PC-3 (cell line): ENCODE measurements at regions not wholly inside any gene's neighbourhood (a gene's known extent, or its start where the extent isn't known, plus 50 kb on each side); places are given as distances from the start of the nearest gene placed in this dataset.
A peak's percentile ranks its signal among the peaks of the same experiment; 100 is the strongest.

ENCODE experiments used
- ATAC-seq: fragments of 200-7000 bp; cut with Tn5 transposase; 2 replicates; pipeline ENCODE4 v1.9.1; 2020; ENCODE audit warnings: mild to moderate bottlenecking, moderate library complexity
- BruUV-seq: library from RNA; stranded (reverse); fragments of 400-500 nt; replicated peaks from 2 replicates; lab custom pipeline; 2021; lab: Mats Ljungman, UMichigan
- CTCF ChIA-PET: fragments of 300-600 bp; sonication (Branson Sonifier 250); formaldehyde crosslinking; loops from one replicate; lab custom pipeline; 2022; ENCODE audit warnings: antibody characterized with exemption; lab: Charles Lee
- POLR2A ChIA-PET: fragments of 300-600 bp; sonication (Branson Sonifier 250); formaldehyde crosslinking; loops from one replicate; lab custom pipeline; 2022; ENCODE audit warnings: antibody characterized with exemption; ENCODE audit not compliant: unreplicated experiment; lab: Charles Lee
- DNase-seq: peaks from one replicate; pipeline ENCODE4 v3.0.0-alpha.2; 2015
- H2AFZ ChIP-seq: fragments of 300-600 bp; sonication (generic); 2 replicates; pipeline ENCODE4 v1.6.0; 2016; ENCODE audit warnings: antibody characterized with exemption, low read length
- H3F3A ChIP-seq: fragments of 300-600 bp; sonication (generic); one replicate; pipeline ENCODE4 v1.6.0; 2017; ENCODE audit warnings: antibody characterized with exemption, low read length, control low read depth, mild to moderate bottlenecking; ENCODE audit not compliant: unreplicated experiment
- H3K27ac ChIP-seq: fragments of 300-600 bp; sonication (generic); 2 replicates; pipeline ENCODE4 v1.5.1; 2016; ENCODE audit warnings: mild to moderate bottlenecking, low read length
- H3K27me3 ChIP-seq: fragments of 300-600 bp; sonication (generic); 2 replicates; pipeline ENCODE4 v1.6.1; 2016; ENCODE audit warnings: low read length, mixed read lengths
- H3K36me3 ChIP-seq: fragments of 300-600 bp; sonication (generic); 2 replicates; pipeline ENCODE4 v1.6.1; 2016; ENCODE audit warnings: low read depth, mixed run types, low read length, mixed read lengths
- H3K4me1 ChIP-seq: fragments of 300-600 bp; sonication (generic); 2 replicates; pipeline ENCODE4 v1.5.1; 2016; ENCODE audit warnings: low read length; ENCODE audit not compliant: insufficient read depth
- H3K4me2 ChIP-seq: fragments of 300-600 bp; sonication (generic); 2 replicates; pipeline ENCODE4 v1.6.0; 2016; ENCODE audit warnings: low read length
- H3K4me3 ChIP-seq: fragments of 300-600 bp; sonication (generic); 2 replicates; pipeline ENCODE4 v1.5.1; 2016; ENCODE audit warnings: mild to moderate bottlenecking, low read length, mixed read lengths
- H3K79me2 ChIP-seq: fragments of 300-600 bp; sonication (generic); 2 replicates; pipeline ENCODE4 v1.6.1; 2017; ENCODE audit warnings: low read length, mixed read lengths
- H3K9ac ChIP-seq: fragments of 300-600 bp; sonication (generic); 2 replicates; pipeline ENCODE4 v1.6.0; 2016; ENCODE audit warnings: mild to moderate bottlenecking, low read length
- H3K9me2 ChIP-seq: fragments of 300-600 bp; sonication (generic); replicated peaks from 2 replicates; pipeline ENCODE4 v1.6.1; 2016; ENCODE audit warnings: mixed run types, low read length, mixed read lengths
- H3K9me3 ChIP-seq: fragments of 300-600 bp; sonication (generic); 2 replicates; pipeline ENCODE4 v1.6.1; 2016; ENCODE audit warnings: low read length, mixed read lengths
- H4K20me1 ChIP-seq: fragments of 300-600 bp; sonication (generic); 2 replicates; pipeline ENCODE4 v1.6.1; 2016; ENCODE audit warnings: low read length, mixed read lengths
- CTCF ChIP-seq: fragments of 300-600 bp; sonication (generic); conservative IDR thresholded peaks from 2 replicates; pipeline ENCODE4 v1.5.1; 2017; ENCODE audit warnings: antibody characterized with exemption, low read depth, mild to moderate bottlenecking, low read length
- EZH2 ChIP-seq: fragments of 300-600 bp; sonication (generic); IDR thresholded peaks from one replicate; pipeline ENCODE4 v1.6.1; 2017; ENCODE audit warnings: antibody characterized with exemption, mild to moderate bottlenecking, low read length; ENCODE audit not compliant: unreplicated experiment
- EZH2phosphoT487 ChIP-seq: fragments of 300-600 bp; sonication (generic); IDR thresholded peaks from 2 replicates; pipeline ENCODE4 v1.6.1; 2018; ENCODE audit warnings: mild to moderate bottlenecking, antibody characterized with exemption, low read length, borderline replicate concordance
- intact Hi-C: fragments of 100-400 bp; cut with micrococcal nuclease; formaldehyde crosslinking; loops from 2 replicates; pipeline ENCODE4 v1.9.0; 2023

- Histone ChIP-seq H3K36me3 (no peaks in the 10 kb centered on the region), H3K4me2 (no peak overlapping the region), H2AFZ (no peak overlapping the region), H3K4me1 (peaks cover 32% of the 10 kb centered on the region), H3K9me2 (no peaks in the 10 kb centered on the region), H3F3A (peaks cover 3% of the 10 kb centered on the region), H3K27ac (no peak overlapping the region), H3K4me3 (no peak overlapping the region), H4K20me1 (no peaks in the 10 kb centered on the region), H3K9ac (no peak overlapping the region), H3K79me2 (no peaks in the 10 kb centered on the region), H3K27me3 (no peaks in the 10 kb centered on the region), H3K9me3 (no peaks in the 10 kb centered on the region)
- DNase-seq (no peak), ATAC-seq (no peak)
- intact Hi-C loops = loop anchor here (5.0 kb wide), 1 partner anchor 37 kb away; no protein-coding TSS in a partner anchor
- CTCF ChIA-PET = no interaction called here
- no peak for TF ChIP-seq CTCF
- no peak for TF ChIP-seq EZH2
- no peak for TF ChIP-seq EZH2phosphoT487
- no TSS peak for BruUV-seq
- POLR2A ChIA-PET = no interaction called here
Measured at GRCh38 chr11:19598876-19599486, 113.7 kb upstream of the NAV2 start.

GRCh38 chr11:19598456-19598855 lies 114.2 kb upstream of the NAV2 start:
- TF ChIP-seq CTCF = no peak
- no peak for TF ChIP-seq EZH2phosphoT487
- TF ChIP-seq EZH2 = no peak
- no peak overlapping the region for H3K9ac ChIP-seq
- CTCF ChIA-PET = no interaction called here

GRCh38 chr11:19597876-19598275 lies 114.8 kb upstream of the NAV2 start:
- ATAC-seq = no peak
- H3K27me3 ChIP-seq = no peaks in the 10 kb centered on the region
- intact Hi-C loops = loop anchor here (5.0 kb wide), 1 partner anchor 36 kb away; no protein-coding TSS in a partner anchor
- H3K4me3 ChIP-seq = no peak overlapping the region
- H3K4me2 ChIP-seq = 0 out of 2 replicates have a peak overlapping the region, but pooled peaks have one; percentile 76
- no peak for DNase-seq
- H3K79me2 ChIP-seq = no peaks in the 10 kb centered on the region
- no peaks in the 10 kb centered on the region for H4K20me1 ChIP-seq
- peaks cover 35% of the 10 kb centered on the region for H3K4me1 ChIP-seq
- H3F3A ChIP-seq = peaks cover 3% of the 10 kb centered on the region
- POLR2A ChIA-PET = no interaction called here
- TF ChIP-seq EZH2 (no peak), EZH2phosphoT487 (no peak), CTCF (no peak)
- no peaks in the 10 kb centered on the region for H3K36me3 ChIP-seq
- CTCF ChIA-PET = no interaction called here
- no peak overlapping the region for H2AFZ ChIP-seq
- BruUV-seq = no TSS peak
- H3K9me3 ChIP-seq = no peaks in the 10 kb centered on the region
- H3K27ac ChIP-seq = no peak overlapping the region
- no peak overlapping the region for H3K9ac ChIP-seq
- H3K9me2 ChIP-seq = no peaks in the 10 kb centered on the region

More at GRCh38 chr11:19598456-19598855, 114.2 kb upstream of the NAV2 start:
- peaks cover 3% of the 10 kb centered on the region for H3F3A ChIP-seq
- no peak overlapping the region for H3K27ac ChIP-seq
- H3K27me3 ChIP-seq = no peaks in the 10 kb centered on the region
- no peak overlapping the region for H3K4me2 ChIP-seq
- H3K9me3 ChIP-seq = no peaks in the 10 kb centered on the region
- peaks cover 32% of the 10 kb centered on the region for H3K4me1 ChIP-seq
- ATAC-seq = no peak
- no peaks in the 10 kb centered on the region for H3K9me2 ChIP-seq
- no peaks in the 10 kb centered on the region for H3K79me2 ChIP-seq
- no peak overlapping the region for H2AFZ ChIP-seq
- H4K20me1 ChIP-seq = no peaks in the 10 kb centered on the region
- H3K4me3 ChIP-seq = no peak overlapping the region
- intact Hi-C loops = loop anchor here (5.0 kb wide), 1 partner anchor 36 kb away; no protein-coding TSS in a partner anchor
- no peak for DNase-seq
- H3K36me3 ChIP-seq = no peaks in the 10 kb centered on the region
- no TSS peak for BruUV-seq
- POLR2A ChIA-PET = no interaction called here
